ENCODE measurements at regions not wholly inside any gene's neighbourhood (a gene's known extent, or its start where the extent isn't known, plus 50 kb on each side); places are given as distances from the start of the nearest gene placed in this dataset.

- TF ChIP-seq, protein P1, sequence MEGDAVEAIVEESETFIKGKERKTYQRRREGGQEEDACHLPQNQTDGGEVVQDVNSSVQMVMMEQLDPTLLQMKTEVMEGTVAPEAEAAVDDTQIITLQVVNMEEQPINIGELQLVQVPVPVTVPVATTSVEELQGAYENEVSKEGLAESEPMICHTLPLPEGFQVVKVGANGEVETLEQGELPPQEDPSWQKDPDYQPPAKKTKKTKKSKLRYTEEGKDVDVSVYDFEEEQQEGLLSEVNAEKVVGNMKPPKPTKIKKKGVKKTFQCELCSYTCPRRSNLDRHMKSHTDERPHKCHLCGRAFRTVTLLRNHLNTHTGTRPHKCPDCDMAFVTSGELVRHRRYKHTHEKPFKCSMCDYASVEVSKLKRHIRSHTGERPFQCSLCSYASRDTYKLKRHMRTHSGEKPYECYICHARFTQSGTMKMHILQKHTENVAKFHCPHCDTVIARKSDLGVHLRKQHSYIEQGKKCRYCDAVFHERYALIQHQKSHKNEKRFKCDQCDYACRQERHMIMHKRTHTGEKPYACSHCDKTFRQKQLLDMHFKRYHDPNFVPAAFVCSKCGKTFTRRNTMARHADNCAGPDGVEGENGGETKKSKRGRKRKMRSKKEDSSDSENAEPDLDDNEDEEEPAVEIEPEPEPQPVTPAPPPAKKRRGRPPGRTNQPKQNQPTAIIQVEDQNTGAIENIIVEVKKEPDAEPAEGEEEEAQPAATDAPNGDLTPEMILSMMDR (conservative IDR thresholded peaks at IDR 0.05) = no peak
- no peak for TF ChIP-seq EZH2 (IDR thresholded peaks at IDR 0.05; ENCODE audit: low read depth)
These were observed 472.8 kb upstream of the KCNMB2 start for GRCh38 chr3:178063461-178063860.

Measured in PC-9 (cell line).